ENCODE measurements at regions not wholly inside any gene's neighbourhood (a gene's known extent, or its start where the extent isn't known, plus 50 kb on each side); places are given as distances from the start of the nearest gene placed in this dataset.

- TF ChIP-seq CTCF (conservative IDR thresholded peaks at IDR 0.05), result no peak
- no peak for TF ChIP-seq ZFX (IDR thresholded peaks at IDR 0.05)
These were observed 83.7 kb upstream of the OBI1 start for GRCh38 chr13:78742659-78743058.
